IMR-90 (cell line): ENCODE measurements at regions not wholly inside any gene's neighbourhood (a gene's known extent, or its start where the extent isn't known, plus 50 kb on each side); places are given as distances from the start of the nearest gene placed in this dataset.

Source experiments
- BHLHE40 ChIP-seq: fragments of 150-350 bp; IDR thresholded peaks from 2 replicates; pipeline ENCODE4 v1.6.1; 2016; ENCODE audit warnings: mild to moderate bottlenecking, low read depth, low read length
- CTCF ChIP-seq: conservative IDR thresholded peaks from 2 replicates; pipeline ENCODE4 v1.5.1; 2012; ENCODE audit warnings: mild to moderate bottlenecking, low read depth, low read length, improper control_type of control experiment
- MAFK ChIP-seq: IDR thresholded peaks from 2 replicates; pipeline ENCODE4 v1.6.1; 2012; ENCODE audit warnings: low read depth, low read length, improper control_type of control experiment
- MAZ ChIP-seq: IDR thresholded peaks from 2 replicates; pipeline ENCODE4 v1.6.1; 2012; ENCODE audit warnings: low read depth, mild to moderate bottlenecking, low read length, improper control_type of control experiment, moderate library complexity, borderline replicate concordance
- MXI1 ChIP-seq: IDR thresholded peaks from 2 replicates; pipeline ENCODE4 v1.6.1; 2012; ENCODE audit warnings: low read depth, mild to moderate bottlenecking, low read length, moderate library complexity, borderline replicate concordance
- POLR2A ChIP-seq: IDR thresholded peaks from 2 replicates; pipeline ENCODE4 v1.6.1; 2012; ENCODE audit warnings: mild to moderate bottlenecking, low read depth, low read length
- RAD21 ChIP-seq: IDR thresholded peaks from 2 replicates; pipeline ENCODE4 v1.6.1; 2012; ENCODE audit warnings: low read length, improper control_type of control experiment

GRCh38 chr21:35325953-35326352, 276.9 kb upstream of the RUNX1 start:
- no peak for TF ChIP-seq POLR2A
- TF ChIP-seq MAZ = no peak
- no peak for TF ChIP-seq CTCF
- no peak for TF ChIP-seq MXI1
- TF ChIP-seq MAFK = no peak
- no peak for TF ChIP-seq RAD21
- TF ChIP-seq BHLHE40 = no peak
